ENCODE measurements at regions not wholly inside any gene's neighbourhood (a gene's known extent, or its start where the extent isn't known, plus 50 kb on each side); places are given as distances from the start of the nearest gene placed in this dataset.

DNA sequence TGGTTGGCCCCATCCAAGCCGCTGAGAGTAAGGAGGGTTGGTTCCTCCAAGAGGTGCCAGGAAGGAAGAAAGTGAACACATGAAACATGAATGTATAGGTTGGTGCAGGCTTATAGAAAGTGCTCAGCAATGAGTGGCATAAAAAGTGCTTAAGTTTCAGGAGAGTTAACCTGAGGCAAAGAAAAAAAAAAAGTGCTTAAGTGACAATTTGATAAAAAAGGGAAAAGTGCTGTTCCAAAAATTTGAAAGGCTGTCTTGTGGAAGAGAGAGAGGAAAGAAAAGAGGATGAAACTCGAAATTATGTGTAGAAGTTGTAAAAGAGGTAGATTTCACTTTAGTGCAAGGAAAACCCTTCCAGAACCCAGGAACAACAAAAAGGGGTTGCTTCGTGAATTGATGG lies 85.5 kb upstream of the MAP4K4 start:
- Histone ChIP-seq H3K9ac (ENCODE audit: low read length) (no peak overlapping the region), H3K79me2 (ENCODE audit: insufficient read depth, low read length) (no peaks in the 10 kb centered on the region), H3K4me1 (ENCODE audit: insufficient read depth, low read length) (peaks cover 1% of the 10 kb centered on the region), H2AFZ (ENCODE audit: low read depth, low read length) (no peak overlapping the region), H3K9me3 (ENCODE audit: insufficient read depth, low read depth, low read length) (no peaks in the 10 kb centered on the region), H3K36me3 (ENCODE audit: insufficient read depth, low read length) (no peaks in the 10 kb centered on the region), H3K27me3 (ENCODE audit: insufficient read depth, low read length) (no peaks in the 10 kb centered on the region), H3K4me2 (ENCODE audit: low read length) (no peak overlapping the region), H3K4me3 (ENCODE audit: insufficient read depth, low read depth, low read length) (no peak overlapping the region), H3K27ac (ENCODE audit: low read depth, low read length) (no peak overlapping the region), H4K20me1 (ENCODE audit: insufficient read depth, low read length) (no peaks in the 10 kb centered on the region)
- DNase-seq (ENCODE audit: low read depth) (no peak), FAIRE-seq (no peak)
- Mint-ChIP-seq H3K9me3 (ENCODE audit: unreplicated experiment) (peaks cover 2% of the 10 kb centered on the region), H3K4me1 (ENCODE audit: low read depth, unreplicated experiment) (peaks cover 5% of the 10 kb centered on the region), H3K27me3 (ENCODE audit: low read depth, unreplicated experiment) (peaks cover 1% of the 10 kb centered on the region), H3K36me3 (ENCODE audit: low read depth, unreplicated experiment) (no peaks in the 10 kb centered on the region), H3K27ac (ENCODE audit: unreplicated experiment) (no peak overlapping the region), H3K4me3 (ENCODE audit: unreplicated experiment) (no peak overlapping the region)
- TF ChIP-seq, protein P1, sequence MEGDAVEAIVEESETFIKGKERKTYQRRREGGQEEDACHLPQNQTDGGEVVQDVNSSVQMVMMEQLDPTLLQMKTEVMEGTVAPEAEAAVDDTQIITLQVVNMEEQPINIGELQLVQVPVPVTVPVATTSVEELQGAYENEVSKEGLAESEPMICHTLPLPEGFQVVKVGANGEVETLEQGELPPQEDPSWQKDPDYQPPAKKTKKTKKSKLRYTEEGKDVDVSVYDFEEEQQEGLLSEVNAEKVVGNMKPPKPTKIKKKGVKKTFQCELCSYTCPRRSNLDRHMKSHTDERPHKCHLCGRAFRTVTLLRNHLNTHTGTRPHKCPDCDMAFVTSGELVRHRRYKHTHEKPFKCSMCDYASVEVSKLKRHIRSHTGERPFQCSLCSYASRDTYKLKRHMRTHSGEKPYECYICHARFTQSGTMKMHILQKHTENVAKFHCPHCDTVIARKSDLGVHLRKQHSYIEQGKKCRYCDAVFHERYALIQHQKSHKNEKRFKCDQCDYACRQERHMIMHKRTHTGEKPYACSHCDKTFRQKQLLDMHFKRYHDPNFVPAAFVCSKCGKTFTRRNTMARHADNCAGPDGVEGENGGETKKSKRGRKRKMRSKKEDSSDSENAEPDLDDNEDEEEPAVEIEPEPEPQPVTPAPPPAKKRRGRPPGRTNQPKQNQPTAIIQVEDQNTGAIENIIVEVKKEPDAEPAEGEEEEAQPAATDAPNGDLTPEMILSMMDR (IDR thresholded peaks at IDR 0.05; ENCODE audit: insufficient read depth, low read depth, low read length) = no peak
- TF ChIP-seq EZH2 (IDR thresholded peaks at IDR 0.05; ENCODE audit: insufficient read depth, low read length) = no peak

DNA sequence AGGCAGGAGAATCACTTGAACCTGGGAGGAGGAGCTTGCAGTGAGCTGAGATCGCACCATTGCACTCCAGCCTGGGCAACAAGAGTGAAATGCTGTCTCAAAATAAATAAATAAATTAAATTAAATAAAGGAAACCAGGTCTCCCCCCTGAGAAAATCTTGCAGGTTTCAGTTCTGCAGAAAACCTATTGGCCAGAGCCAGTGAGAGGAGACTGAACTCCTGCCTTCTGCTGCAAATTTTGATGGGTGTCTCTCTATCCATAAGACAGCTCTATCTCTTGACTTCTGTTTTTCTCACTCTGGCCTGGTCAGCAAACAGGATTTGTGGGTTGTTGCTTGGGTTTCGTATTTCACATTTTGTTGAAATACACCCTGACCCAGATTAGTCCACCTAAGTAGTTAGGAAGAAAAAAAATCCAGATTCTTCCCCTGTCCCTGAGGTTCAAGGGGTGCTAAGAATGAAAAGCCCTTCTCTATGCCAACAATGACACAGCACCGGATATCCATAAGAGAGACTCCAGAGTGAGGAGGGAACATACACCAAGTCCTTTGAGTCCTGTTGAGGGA lies 86.7 kb upstream of the MAP4K4 start:
- H3K4me3 Mint-ChIP-seq (ENCODE audit: unreplicated experiment) = no peak overlapping the region
- no peak for DNase-seq (ENCODE audit: low read depth)
- peaks cover 3% of the 10 kb centered on the region for H3K9me3 Mint-ChIP-seq (ENCODE audit: unreplicated experiment)
- no peaks in the 10 kb centered on the region for H3K79me2 ChIP-seq (ENCODE audit: insufficient read depth, low read length)
- no peak overlapping the region for H3K27ac ChIP-seq (ENCODE audit: low read depth, low read length)
- no peaks in the 10 kb centered on the region for H4K20me1 ChIP-seq (ENCODE audit: insufficient read depth, low read length)
- H3K9me3 ChIP-seq (ENCODE audit: insufficient read depth, low read depth, low read length) = no peaks in the 10 kb centered on the region
- no peak for FAIRE-seq
- no peak overlapping the region for H3K4me2 ChIP-seq (ENCODE audit: low read length)
- H3K4me1 ChIP-seq (ENCODE audit: insufficient read depth, low read length) = no peaks in the 10 kb centered on the region
- H3K9ac ChIP-seq (ENCODE audit: low read length) = no peak overlapping the region
- no peak for TF ChIP-seq EZH2 (IDR thresholded peaks at IDR 0.05; ENCODE audit: insufficient read depth, low read length)
- no peaks in the 10 kb centered on the region for H3K36me3 ChIP-seq (ENCODE audit: insufficient read depth, low read length)
- H3K4me1 Mint-ChIP-seq (ENCODE audit: low read depth, unreplicated experiment) = peaks cover 3% of the 10 kb centered on the region
- H3K27me3 Mint-ChIP-seq (ENCODE audit: low read depth, unreplicated experiment) = peaks cover 1% of the 10 kb centered on the region
- no peak overlapping the region for H3K4me3 ChIP-seq (ENCODE audit: insufficient read depth, low read depth, low read length)
- H3K27me3 ChIP-seq (ENCODE audit: insufficient read depth, low read length) = no peaks in the 10 kb centered on the region
- no peak overlapping the region for H3K27ac Mint-ChIP-seq (ENCODE audit: unreplicated experiment)
- H2AFZ ChIP-seq (ENCODE audit: low read depth, low read length) = no peak overlapping the region
- no peaks in the 10 kb centered on the region for H3K36me3 Mint-ChIP-seq (ENCODE audit: low read depth, unreplicated experiment)

DNA sequence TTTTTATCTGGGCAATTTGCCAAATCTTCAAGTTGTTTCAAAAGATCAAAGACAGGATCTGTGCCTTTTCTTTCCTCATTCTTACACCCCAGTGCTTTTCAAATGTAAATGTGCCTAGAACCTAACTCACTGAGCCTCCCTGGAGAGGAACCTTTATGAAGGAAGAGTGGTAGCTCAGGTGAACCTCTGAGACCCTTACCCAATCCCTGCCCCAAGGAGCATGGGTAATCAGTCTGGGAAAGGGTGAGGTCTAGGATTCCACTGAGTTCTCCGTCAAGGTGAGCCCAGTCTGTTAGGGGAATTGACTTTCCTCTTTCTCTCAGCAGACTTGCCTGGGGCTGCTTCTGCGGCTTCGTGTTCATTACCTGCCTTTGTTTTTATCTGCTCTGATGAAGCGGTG lies 88.1 kb upstream of the MAP4K4 start:
- Histone ChIP-seq H3K27me3 (ENCODE audit: insufficient read depth, low read length) (no peaks in the 10 kb centered on the region), H3K9ac (ENCODE audit: low read length) (no peak overlapping the region), H3K36me3 (ENCODE audit: insufficient read depth, low read length) (no peaks in the 10 kb centered on the region), H4K20me1 (ENCODE audit: insufficient read depth, low read length) (no peaks in the 10 kb centered on the region), H3K9me3 (ENCODE audit: insufficient read depth, low read depth, low read length) (no peaks in the 10 kb centered on the region), H3K4me1 (ENCODE audit: insufficient read depth, low read length) (no peaks in the 10 kb centered on the region), H3K27ac (ENCODE audit: low read depth, low read length) (no peak overlapping the region), H3K4me3 (ENCODE audit: insufficient read depth, low read depth, low read length) (no peak overlapping the region), H3K4me2 (ENCODE audit: low read length) (no peak overlapping the region), H2AFZ (ENCODE audit: low read depth, low read length) (no peak overlapping the region), H3K79me2 (ENCODE audit: insufficient read depth, low read length) (no peaks in the 10 kb centered on the region)
- H3K27ac Mint-ChIP-seq (ENCODE audit: unreplicated experiment) = no peak overlapping the region
- DNase-seq (ENCODE audit: low read depth) = no peak
- no peaks in the 10 kb centered on the region for H3K36me3 Mint-ChIP-seq (ENCODE audit: low read depth, unreplicated experiment)
- H3K4me3 Mint-ChIP-seq (ENCODE audit: unreplicated experiment) = no peak overlapping the region
- no peak for TF ChIP-seq EZH2 (IDR thresholded peaks at IDR 0.05; ENCODE audit: insufficient read depth, low read length)
- TF ChIP-seq, protein P1 (IDR thresholded peaks at IDR 0.05; ENCODE audit: insufficient read depth, low read depth, low read length) = no peak
- peaks cover 4% of the 10 kb centered on the region for H3K9me3 Mint-ChIP-seq (ENCODE audit: unreplicated experiment)
- peaks cover 1% of the 10 kb centered on the region for H3K27me3 Mint-ChIP-seq (ENCODE audit: low read depth, unreplicated experiment)
- H3K4me1 Mint-ChIP-seq (ENCODE audit: low read depth, unreplicated experiment) = peaks cover 1% of the 10 kb centered on the region
- no peak for FAIRE-seq

All from astrocyte (in vitro differentiated cells and primary cell).